ENCODE measurements at regions not wholly inside any gene's neighbourhood (a gene's known extent, or its start where the extent isn't known, plus 50 kb on each side); places are given as distances from the start of the nearest gene placed in this dataset.

DNA sequence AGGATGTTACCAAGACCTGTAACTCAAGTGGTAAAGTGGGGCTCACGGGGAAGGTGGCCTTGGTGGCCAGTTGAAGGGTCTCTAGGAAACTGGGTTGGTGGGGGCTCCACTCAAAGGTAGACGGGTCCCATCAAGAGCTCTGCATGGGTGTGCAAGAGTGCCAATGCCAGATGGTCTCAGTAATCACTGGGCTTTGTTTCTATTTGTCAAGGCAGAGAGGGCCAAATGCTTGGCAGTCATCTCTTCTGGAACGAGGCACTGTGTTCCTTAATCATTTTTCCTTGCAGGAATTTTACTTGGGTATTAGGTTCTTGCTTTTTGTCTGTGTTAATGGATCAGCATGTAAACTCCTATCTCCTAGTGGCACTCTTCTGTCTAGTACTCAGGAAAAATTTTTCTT is 220.8 kb downstream of the DIRAS2 start:
- Histone ChIP-seq H3K36me3 (no peaks in the 10 kb centered on the region), H3K27ac (no peak overlapping the region), H3K27me3 (peaks cover 27% of the 10 kb centered on the region), H3K9me3 (no peaks in the 10 kb centered on the region), H3K4me1 (ENCODE audit: control insufficient read depth in 1 of 2, insufficient read depth in 1 of 2, low read depth in 1 of 2, low read length in 1 of 2) (no peaks in the 10 kb centered on the region), H3K4me3 (ENCODE audit: low read depth in 1 of 2, low read length in 1 of 2) (no peak overlapping the region)
- TF ChIP-seq, protein P1, sequence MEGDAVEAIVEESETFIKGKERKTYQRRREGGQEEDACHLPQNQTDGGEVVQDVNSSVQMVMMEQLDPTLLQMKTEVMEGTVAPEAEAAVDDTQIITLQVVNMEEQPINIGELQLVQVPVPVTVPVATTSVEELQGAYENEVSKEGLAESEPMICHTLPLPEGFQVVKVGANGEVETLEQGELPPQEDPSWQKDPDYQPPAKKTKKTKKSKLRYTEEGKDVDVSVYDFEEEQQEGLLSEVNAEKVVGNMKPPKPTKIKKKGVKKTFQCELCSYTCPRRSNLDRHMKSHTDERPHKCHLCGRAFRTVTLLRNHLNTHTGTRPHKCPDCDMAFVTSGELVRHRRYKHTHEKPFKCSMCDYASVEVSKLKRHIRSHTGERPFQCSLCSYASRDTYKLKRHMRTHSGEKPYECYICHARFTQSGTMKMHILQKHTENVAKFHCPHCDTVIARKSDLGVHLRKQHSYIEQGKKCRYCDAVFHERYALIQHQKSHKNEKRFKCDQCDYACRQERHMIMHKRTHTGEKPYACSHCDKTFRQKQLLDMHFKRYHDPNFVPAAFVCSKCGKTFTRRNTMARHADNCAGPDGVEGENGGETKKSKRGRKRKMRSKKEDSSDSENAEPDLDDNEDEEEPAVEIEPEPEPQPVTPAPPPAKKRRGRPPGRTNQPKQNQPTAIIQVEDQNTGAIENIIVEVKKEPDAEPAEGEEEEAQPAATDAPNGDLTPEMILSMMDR (IDR thresholded peaks at IDR 0.05): no peak

DNA sequence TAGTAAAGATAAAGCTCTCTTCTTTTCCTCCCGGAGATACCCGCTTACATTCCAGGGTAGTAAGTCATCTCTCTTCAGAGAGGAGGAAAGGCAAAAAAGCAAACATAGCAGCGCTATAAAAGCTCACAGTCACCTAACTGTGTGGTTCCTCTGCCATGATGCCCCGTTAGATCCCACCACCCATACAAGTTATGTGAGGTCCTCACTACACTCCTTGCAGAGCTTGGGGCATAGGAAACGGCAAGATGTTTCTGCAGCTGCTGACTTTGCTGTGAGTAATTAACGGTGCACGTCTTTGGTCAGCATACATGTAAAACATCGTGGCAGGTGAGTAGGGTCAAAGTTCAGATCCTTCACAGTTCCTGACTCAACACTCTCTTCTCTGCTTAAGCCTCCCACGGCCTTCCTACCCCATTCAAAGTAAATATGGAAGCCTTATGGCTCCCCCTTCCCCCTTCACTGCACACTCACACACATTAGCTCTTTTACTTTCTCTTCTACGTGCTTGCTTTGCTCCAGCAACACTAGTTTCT is 218.9 kb downstream of the DIRAS2 start:
- Histone ChIP-seq H3K27me3 (peaks cover 32% of the 10 kb centered on the region), H3K9me3 (no peaks in the 10 kb centered on the region), H3K4me1 (ENCODE audit: control insufficient read depth in 1 of 2, insufficient read depth in 1 of 2, low read depth in 1 of 2, low read length in 1 of 2) (no peaks in the 10 kb centered on the region), H3K4me3 (ENCODE audit: low read depth in 1 of 2, low read length in 1 of 2) (no peak overlapping the region), H3K27ac (no peak overlapping the region), H3K36me3 (no peaks in the 10 kb centered on the region)
- TF ChIP-seq, protein P1 (IDR thresholded peaks at IDR 0.05): no peak

DNA sequence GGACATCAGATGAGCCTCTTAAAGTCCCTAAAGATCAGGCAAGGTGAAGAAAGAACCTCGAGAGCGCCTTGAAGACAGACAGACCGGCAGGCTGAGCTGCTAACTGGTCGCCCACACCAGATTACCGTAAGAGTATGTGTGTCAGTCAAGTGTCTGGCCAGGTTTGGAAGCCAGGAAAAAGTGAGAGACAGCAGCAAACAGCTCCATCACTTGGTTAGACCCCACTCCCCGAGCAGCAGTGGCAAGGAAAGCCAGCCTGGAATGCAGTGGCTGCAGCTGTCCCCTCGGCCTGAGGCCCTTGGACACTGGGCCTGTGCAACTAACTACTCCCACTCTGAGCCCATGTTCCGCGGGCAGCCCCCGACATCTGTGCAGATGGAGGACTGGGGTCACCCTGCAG is 214.1 kb downstream of the DIRAS2 start:
- Histone ChIP-seq H3K9me3 (no peaks in the 10 kb centered on the region), H3K27me3 (peaks cover 64% of the 10 kb centered on the region), H3K4me1 (ENCODE audit: control insufficient read depth in 1 of 2, insufficient read depth in 1 of 2, low read depth in 1 of 2, low read length in 1 of 2) (no peaks in the 10 kb centered on the region), H3K27ac (no peak overlapping the region), H3K36me3 (no peaks in the 10 kb centered on the region), H3K4me3 (ENCODE audit: low read depth in 1 of 2, low read length in 1 of 2) (no peak overlapping the region)
- TF ChIP-seq, protein P1 (IDR thresholded peaks at IDR 0.05): no peak

DNA sequence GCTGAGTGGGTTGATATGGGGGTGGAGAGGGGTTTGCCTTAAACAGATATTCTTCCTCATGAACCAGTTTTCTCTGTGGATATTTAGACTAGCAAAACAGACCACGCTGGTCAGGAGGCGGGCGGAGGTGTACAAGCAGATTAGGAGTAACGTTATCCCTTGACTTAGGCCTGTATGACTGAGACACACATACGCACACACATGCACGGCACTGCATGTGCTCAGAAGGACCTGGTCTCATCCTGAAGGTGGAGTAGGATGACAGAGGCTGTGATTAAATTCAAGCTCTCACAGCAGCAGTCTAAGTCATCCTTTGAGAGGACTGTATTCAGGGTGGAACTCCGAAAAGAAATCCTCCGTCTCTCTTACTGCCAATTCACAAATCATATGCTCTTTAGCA is 209.7 kb downstream of the DIRAS2 start:
- no peaks in the 10 kb centered on the region for H3K9me3 ChIP-seq
- H3K27ac ChIP-seq: no peak overlapping the region
- TF ChIP-seq, protein P1 (IDR thresholded peaks at IDR 0.05): no peak
- peaks cover 78% of the 10 kb centered on the region for H3K27me3 ChIP-seq
- no peaks in the 10 kb centered on the region for H3K36me3 ChIP-seq
- H3K4me3 ChIP-seq (ENCODE audit: low read depth in 1 of 2, low read length in 1 of 2): no peak overlapping the region
- no peaks in the 10 kb centered on the region for H3K4me1 ChIP-seq (ENCODE audit: control insufficient read depth in 1 of 2, insufficient read depth in 1 of 2, low read depth in 1 of 2, low read length in 1 of 2)

DNA sequence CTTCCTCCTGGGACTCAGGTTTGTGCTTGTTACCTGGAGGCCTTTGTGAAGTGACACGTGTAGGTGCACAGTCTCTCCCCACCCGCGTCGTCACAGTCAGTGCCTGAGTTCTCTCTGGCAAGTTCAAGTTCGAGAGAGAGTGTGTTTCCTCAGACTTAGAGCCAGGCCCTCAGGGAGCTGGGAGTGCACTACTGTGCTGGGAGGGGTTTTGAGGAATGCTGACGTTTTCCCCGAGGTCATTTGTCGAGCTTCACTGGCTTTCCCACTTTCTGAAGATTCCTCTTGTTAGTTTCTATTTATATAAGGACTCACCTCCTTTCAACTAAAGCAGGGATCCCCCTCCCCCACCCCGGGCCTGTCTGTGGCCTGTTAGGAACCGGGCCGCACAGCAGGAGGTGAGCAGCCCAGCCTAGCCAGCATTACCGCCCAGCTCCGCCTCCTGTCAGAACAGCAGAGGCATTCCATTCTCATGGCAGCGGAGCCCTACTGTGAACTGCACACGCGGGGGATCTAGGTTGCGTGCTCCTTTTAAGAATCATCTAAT is 209.2 kb downstream of the DIRAS2 start:
- H3K27ac ChIP-seq: no peak overlapping the region
- no peak overlapping the region for H3K4me3 ChIP-seq (ENCODE audit: low read depth in 1 of 2, low read length in 1 of 2)
- no peaks in the 10 kb centered on the region for H3K36me3 ChIP-seq
- peaks cover 78% of the 10 kb centered on the region for H3K27me3 ChIP-seq
- no peaks in the 10 kb centered on the region for H3K4me1 ChIP-seq (ENCODE audit: control insufficient read depth in 1 of 2, insufficient read depth in 1 of 2, low read depth in 1 of 2, low read length in 1 of 2)
- no peaks in the 10 kb centered on the region for H3K9me3 ChIP-seq
- TF ChIP-seq, protein P1 (IDR thresholded peaks at IDR 0.05): no peak

Measured in neutrophil (primary cell).